K562 (cell line): ENCODE measurements at regions not wholly inside any gene's neighbourhood (a gene's known extent, or its start where the extent isn't known, plus 50 kb on each side); places are given as distances from the start of the nearest gene placed in this dataset.

Experiments
- ATAC-seq: fragments of 200-7000 bp; cut with Tn5 transposase; 3 replicates; pipeline ENCODE4 v1.9.1; 2020; ENCODE audit warnings: moderate library complexity
- BruUV-seq: library from RNA; stranded (reverse); fragments of 400-500 nt; replicated peaks from 2 replicates; lab custom pipeline; 2021; lab: Mats Ljungman, UMichigan
- CTCF ChIA-PET: fragments of 300-600 bp; formaldehyde crosslinking; extraction: SDS; loops from one replicate; lab custom pipeline; 2021; ENCODE audit warnings: low intra/inter-chr PET ratio; lab: Yijun Ruan, JAX
- POLR2A ChIA-PET: fragments of 300-600, 350-650 bp; sonication (Branson Sonifier 250); formaldehyde crosslinking; extraction: SDS; loops from one replicate; lab custom pipeline; 2021; ENCODE audit warnings: antibody characterized with exemption, inconsistent platforms; lab: Yijun Ruan, JAX
- DNase-seq, 4 experiments: peaks; one replicate each; pipeline versions ENCODE4 v3.0.0 to v3.0.0-alpha.2; 2011 to 2018; ENCODE audit warnings: low spot score in 3 of 4, mixed read lengths in 3 of 4; ENCODE audit errors: extremely low read depth in 1 of 4
- FAIRE-seq: peaks from 2 replicates; lab custom pipeline; 2011; peaks lifted over from hg19 to GRCh38; lab: Jason Lieb, UNC
- H2AFZ ChIP-seq: 2 replicates; pipeline ENCODE4 v1.6.0; 2011; ENCODE audit warnings: low read depth, low read length, control low read depth, inconsistent platforms
- H3K27ac ChIP-seq: fragments of 200-600 bp; 3 replicates; pipeline ENCODE4 v1.8.0; 2011; ENCODE audit warnings: low read depth, mild to moderate bottlenecking, control low read depth, inconsistent platforms, low read length, moderate library complexity, mixed read lengths; ENCODE audit errors: extremely low read depth
- H3K27me3 ChIP-seq, 2 experiments: fragments of 300-600 bp in 1 of 2; 2 replicates in 1 of 2; 3 replicates in 1 of 2; pipeline versions ENCODE4 v1.6.0 to v1.8.0; 2011; ENCODE audit warnings: inconsistent platforms in 2 of 2, low read length in 2 of 2, mild to moderate bottlenecking in 1 of 2, mixed read lengths in 1 of 2, moderate library complexity in 1 of 2; ENCODE audit not compliant: control insufficient read depth in 2 of 2, insufficient read depth in 2 of 2
- H3K36me3 ChIP-seq: fragments of 300-600 bp; 3 replicates; pipeline ENCODE4 v1.8.0; 2011; ENCODE audit warnings: mild to moderate bottlenecking, low read length, inconsistent platforms; ENCODE audit not compliant: control insufficient read depth, insufficient read depth
- H3K4me1 ChIP-seq, 2 experiments: fragments of 200-600 bp in 1 of 2; replicated peaks in 1 of 2; 2 replicates in 1 of 2; 3 replicates in 1 of 2; pipeline versions ENCODE4 v1.5.1 to v1.8.0; 2011; ENCODE audit warnings: inconsistent platforms in 2 of 2, low read length in 2 of 2, mild to moderate bottlenecking in 1 of 2, mixed read lengths in 1 of 2, moderate library complexity in 1 of 2; ENCODE audit not compliant: control insufficient read depth in 2 of 2, insufficient read depth in 2 of 2
- H3K4me2 ChIP-seq: 2 replicates; pipeline ENCODE4 v1.6.1; 2011; ENCODE audit warnings: low read length, control low read depth, inconsistent platforms, mixed read lengths; ENCODE audit not compliant: insufficient read depth
- H3K4me3 ChIP-seq: fragments of 200-600 bp; sonication (generic), shearing (Covaris generic); 2 replicates; pipeline ENCODE4 v1.5.1; 2016; ENCODE audit warnings: control low read depth, inconsistent platforms
- H3K79me2 ChIP-seq: fragments of 200-600 bp; 3 replicates; pipeline ENCODE4 v1.8.0; 2011; ENCODE audit warnings: low read length, inconsistent platforms; ENCODE audit not compliant: control insufficient read depth, insufficient read depth
- H3K9ac ChIP-seq, 2 experiments: 2 replicates each; pipeline versions ENCODE4 v1.6.0 to v1.6.1; 2011; ENCODE audit warnings: low read depth in 2 of 2, low read length in 2 of 2, control low read depth in 1 of 2, inconsistent platforms in 1 of 2, mild to moderate bottlenecking in 1 of 2, mixed read lengths in 1 of 2; ENCODE audit not compliant: insufficient read depth in 1 of 2
- H3K9me1 ChIP-seq: one replicate; pipeline ENCODE4 v1.6.0; 2011; ENCODE audit warnings: inconsistent platforms, mild to moderate bottlenecking, low read length, moderate library complexity; ENCODE audit not compliant: control insufficient read depth, insufficient read depth
- H3K9me3 ChIP-seq: replicated peaks from 2 replicates; pipeline ENCODE4 v1.5.1; 2011; ENCODE audit warnings: low read depth, low read length, inconsistent platforms; ENCODE audit not compliant: control insufficient read depth, insufficient read depth
- H4K20me1 ChIP-seq: replicated peaks from 2 replicates; pipeline ENCODE4 v1.6.1; 2011; ENCODE audit warnings: low read length, inconsistent platforms, mixed read lengths; ENCODE audit not compliant: control insufficient read depth, insufficient read depth
- ASH1L ChIP-seq: fragments of 450-650 bp; IDR thresholded peaks from 2 replicates; pipeline ENCODE4 v1.6.1; 2018; ENCODE audit warnings: borderline replicate concordance, mild to moderate bottlenecking, low read depth; ENCODE audit not compliant: partially characterized antibody
- EGR1 ChIP-seq: fragments of 450-650 bp; conservative IDR thresholded peaks from 2 replicates; pipeline ENCODE4 v1.6.1; 2017; ENCODE audit warnings: mild to moderate bottlenecking
- FUS ChIP-seq: fragments of 200-400 bp; formaldehyde crosslinking; optimal IDR thresholded peaks from 2 replicates; pipeline ENCODE3; 2017; ENCODE audit warnings: low read depth, low read length
- HDAC3 ChIP-seq: fragments of 450-650 bp; IDR thresholded peaks from 2 replicates; pipeline ENCODE4 v1.6.1; 2018; ENCODE audit warnings: borderline replicate concordance, mild to moderate bottlenecking, moderate library complexity; ENCODE audit not compliant: partially characterized antibody
- LEF1 ChIP-seq: fragments of 450-650 bp; IDR thresholded peaks from 2 replicates; pipeline ENCODE4 v1.6.1; 2016; ENCODE audit warnings: mild to moderate bottlenecking
- MEF2D ChIP-seq: conservative IDR thresholded peaks from 2 replicates; pipeline ENCODE4 v1.6.1; 2016; ENCODE audit warnings: low read depth, missing genetic modification characterization, missing compliant biosample characterization
- NFYB ChIP-seq: IDR thresholded peaks from 2 replicates; pipeline ENCODE4 v1.6.1; 2011; ENCODE audit warnings: mild to moderate bottlenecking, moderate library complexity; ENCODE audit not compliant: insufficient read length; ENCODE audit errors: extremely low read depth
- PPARD ChIP-seq: fragments of 250-450 bp; sonication (Bioruptor Pico); IDR thresholded peaks from 2 replicates; pipeline ENCODE4 v1.8.0; 2022; ENCODE audit warnings: inconsistent platforms, mild to moderate bottlenecking, moderate library complexity
- RNF2 ChIP-seq: sonication (generic); IDR thresholded peaks from 2 replicates; pipeline ENCODE4 v1.6.1; 2016
- SRSF7 ChIP-seq: fragments of 200-400 bp; formaldehyde crosslinking; optimal IDR thresholded peaks from 2 replicates; pipeline ENCODE3; 2017; ENCODE audit warnings: mild to moderate bottlenecking, low read depth, low read length
- TBP ChIP-seq: optimal IDR thresholded peaks from 2 replicates; pipeline ENCODE3; 2011; ENCODE audit warnings: low read depth, low read length, improper control_type of control experiment
- XRCC5 ChIP-seq: fragments of 200-400 bp; formaldehyde crosslinking; IDR thresholded peaks from 2 replicates; pipeline ENCODE4 v1.6.1; 2017; ENCODE audit warnings: low read depth, mild to moderate bottlenecking, low read length
- ZBTB34 ChIP-seq: fragments of 250-450 bp; sonication (Bioruptor Pico); IDR thresholded peaks from 2 replicates; pipeline ENCODE4 v1.8.0; 2021; ENCODE audit warnings: mild to moderate bottlenecking, moderate library complexity
- ZNF212 ChIP-seq: fragments of 450-650 bp; formaldehyde crosslinking; IDR thresholded peaks from 2 replicates; pipeline ENCODE4 v1.4.0; 2020; ENCODE audit warnings: mild to moderate bottlenecking
- WGBS: fragments of 100-300 bp; shearing (Covaris generic); methylation state at CpG from one replicate; pipeline ENCODE4 v1.1.6; 2016; ENCODE audit warnings: low coverage, mixed read lengths; ENCODE audit not compliant: insufficient coverage; ENCODE audit errors: missing lambda C conversion rate; 5-methylcytosine and 5-hydroxymethylcytosine counted together
- in situ Hi-C: fragments of 300-500 bp; cut with MboI; formaldehyde crosslinking; loops from 4 replicates; pipeline ENCODE4 v1.15.0; 2018; ENCODE audit warnings: inconsistent platforms, mixed read lengths
- intact Hi-C: fragments of 100-400 bp; cut with micrococcal nuclease; formaldehyde crosslinking; loops from 2 replicates; pipeline ENCODE4 v1.14.2; 2022
- TF ChIP-seq, protein P1 (sequence below), 2 experiments: fragments of 250-450 bp in 1 of 2; fragments of 450-650 bp in 1 of 2; sonication (Bioruptor Pico) in 1 of 2; IDR thresholded peaks; 2 replicates each; pipeline versions ENCODE4 v1.6.1 to v1.8.0; 2016 to 2021; ENCODE audit warnings: mild to moderate bottlenecking in 2 of 2, moderate library complexity in 2 of 2, missing compliant biosample characterization in 1 of 2, missing genetic modification characterization in 1 of 2
- TF ChIP-seq, protein P2 (sequence below): fragments of 250-450 bp; sonication (Bioruptor Pico); IDR thresholded peaks from 2 replicates; pipeline ENCODE4 v1.8.0; 2021; ENCODE audit warnings: borderline replicate concordance, mild to moderate bottlenecking, moderate library complexity; ENCODE audit not compliant: poor library complexity, severe bottlenecking

- CTCF ChIA-PET, result no interaction called here
- FAIRE-seq, result no peak
- BruUV-seq, result no TSS peak
Observed at GRCh38 chr1:201666102-201666501, 127.2 kb downstream of the NAV1 start.

More at GRCh38 chr1:201666102-201666501, 127.2 kb downstream of the NAV1 start:
- Histone ChIP-seq H2AFZ (no peak overlapping the region), H3K36me3 (no peaks in the 10 kb centered on the region), H3K4me2 (no peak overlapping the region), H3K9ac (no peak overlapping the region), H3K9me1 (no peaks in the 10 kb centered on the region), H3K4me1 (no peaks in the 10 kb centered on the region), H3K27ac (no peak overlapping the region), H3K27me3 (peaks cover 0 to 35% of the 10 kb centered on the region in 2 experiments; a peak in 3 of 5 replicates), H3K9me3 (no peaks in the 10 kb centered on the region), H3K79me2 (no peaks in the 10 kb centered on the region), H3K4me3 (no peak overlapping the region), H4K20me1 (peaks cover 7% of the 10 kb centered on the region)
- WGBS, result 39% methylated on average over 5 of the region's 5 CpGs
- intact Hi-C loops, result no loop called here
- in situ Hi-C loops, result no loop called here
- ATAC-seq, result no peak
- DNase-seq, result no peak
- TF ChIP-seq, protein P1, sequence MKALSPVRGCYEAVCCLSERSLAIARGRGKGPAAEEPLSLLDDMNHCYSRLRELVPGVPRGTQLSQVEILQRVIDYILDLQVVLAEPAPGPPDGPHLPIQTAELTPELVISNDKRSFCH (CRISPR knock-in tag; IDR thresholded peaks at IDR 0.05), result no peak
- TF ChIP-seq, protein P1 (tag; IDR thresholded peaks at IDR 0.05), result no peak
- TF ChIP-seq ZBTB34 (CRISPR knock-in tag) (no peak), ZNF212 (CRISPR knock-in tag) (no peak), XRCC5 (no peak), PPARD (CRISPR knock-in tag) (no peak), RNF2 (no peak), HDAC3 (no peak), FUS (no peak), TBP (no peak), SRSF7 (no peak), LEF1 (no peak), NFYB (no peak), ASH1L (no peak), MEF2D (tag) (no peak), EGR1 (no peak)
- TF ChIP-seq, protein P2, sequence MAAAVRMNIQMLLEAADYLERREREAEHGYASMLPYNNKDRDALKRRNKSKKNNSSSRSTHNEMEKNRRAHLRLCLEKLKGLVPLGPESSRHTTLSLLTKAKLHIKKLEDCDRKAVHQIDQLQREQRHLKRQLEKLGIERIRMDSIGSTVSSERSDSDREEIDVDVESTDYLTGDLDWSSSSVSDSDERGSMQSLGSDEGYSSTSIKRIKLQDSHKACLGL (CRISPR knock-in tag), result no peak
- TF ChIP-seq, all 486 proteins: peak for 0
- POLR2A ChIA-PET, result interaction anchor here (0.6 to 1.5 kb wide), 6 partner anchors 9 to 1393 kb away, joined by 3 to 4 read pairs (median 3); no protein-coding TSS in a partner anchor
